ENCODE measurements at regions not wholly inside any gene's neighbourhood (a gene's known extent, or its start where the extent isn't known, plus 50 kb on each side); places are given as distances from the start of the nearest gene placed in this dataset.

DNA sequence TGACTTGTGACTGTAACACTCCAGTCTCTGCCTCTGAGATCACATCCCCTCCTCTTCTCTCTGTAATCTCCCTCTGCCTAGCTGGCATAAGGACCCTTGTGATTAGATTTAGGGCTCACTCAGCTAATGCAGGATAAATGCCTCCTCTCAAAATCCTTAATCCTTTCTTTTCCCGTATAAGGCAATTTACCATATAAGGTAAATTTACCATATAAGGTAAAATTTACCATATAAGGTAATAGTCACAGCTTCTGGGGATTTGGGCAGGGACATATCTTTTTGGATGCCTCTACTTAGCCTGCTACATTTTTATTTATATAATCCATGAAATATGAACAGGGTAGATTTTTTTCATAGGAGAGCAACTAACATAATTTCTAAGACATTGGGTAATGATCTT lies 318.0 kb upstream of the PUM3 start:
- DNase-seq (ENCODE audit: low spot score) (no peak), ATAC-seq (no peak)
- Mint-ChIP-seq H3K36me3 (peaks cover 4% of the 10 kb centered on the region), H3K4me3 (no peak overlapping the region), H3K27me3 (ENCODE audit: low read depth) (no peaks in the 10 kb centered on the region), H3K9me3 (peaks cover 15% of the 10 kb centered on the region), H3K27ac (no peak overlapping the region), H3K4me1 (no peaks in the 10 kb centered on the region; the same call in 1 of the 2 replicates)
- CTCF ChIA-PET: interaction anchor here (0.6 to 1.3 kb wide), 5 partner anchors 25 to 670 kb away, joined by 3 to 4 read pairs (median 3); no protein-coding TSS in a partner anchor
- POLR2A ChIA-PET: interaction anchor here (0.6 kb wide), 1 partner anchor 130 kb away, joined by 3 read pairs; no protein-coding TSS in a partner anchor
- TF ChIP-seq ELF4 (CRISPR knock-in tag; IDR thresholded peaks at IDR 0.05; ENCODE audit: low read depth) (no peak), SMAD4 (CRISPR knock-in tag; IDR thresholded peaks at IDR 0.05) (no peak), TP53 (CRISPR knock-in tag; IDR thresholded peaks at IDR 0.05) (no peak)
- TF ChIP-seq, protein P1, sequence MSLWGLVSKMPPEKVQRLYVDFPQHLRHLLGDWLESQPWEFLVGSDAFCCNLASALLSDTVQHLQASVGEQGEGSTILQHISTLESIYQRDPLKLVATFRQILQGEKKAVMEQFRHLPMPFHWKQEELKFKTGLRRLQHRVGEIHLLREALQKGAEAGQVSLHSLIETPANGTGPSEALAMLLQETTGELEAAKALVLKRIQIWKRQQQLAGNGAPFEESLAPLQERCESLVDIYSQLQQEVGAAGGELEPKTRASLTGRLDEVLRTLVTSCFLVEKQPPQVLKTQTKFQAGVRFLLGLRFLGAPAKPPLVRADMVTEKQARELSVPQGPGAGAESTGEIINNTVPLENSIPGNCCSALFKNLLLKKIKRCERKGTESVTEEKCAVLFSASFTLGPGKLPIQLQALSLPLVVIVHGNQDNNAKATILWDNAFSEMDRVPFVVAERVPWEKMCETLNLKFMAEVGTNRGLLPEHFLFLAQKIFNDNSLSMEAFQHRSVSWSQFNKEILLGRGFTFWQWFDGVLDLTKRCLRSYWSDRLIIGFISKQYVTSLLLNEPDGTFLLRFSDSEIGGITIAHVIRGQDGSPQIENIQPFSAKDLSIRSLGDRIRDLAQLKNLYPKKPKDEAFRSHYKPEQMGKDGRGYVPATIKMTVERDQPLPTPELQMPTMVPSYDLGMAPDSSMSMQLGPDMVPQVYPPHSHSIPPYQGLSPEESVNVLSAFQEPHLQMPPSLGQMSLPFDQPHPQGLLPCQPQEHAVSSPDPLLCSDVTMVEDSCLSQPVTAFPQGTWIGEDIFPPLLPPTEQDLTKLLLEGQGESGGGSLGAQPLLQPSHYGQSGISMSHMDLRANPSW (CRISPR knock-in tag; conservative IDR thresholded peaks at IDR 0.05; ENCODE audit: low read depth): no peak

DNA sequence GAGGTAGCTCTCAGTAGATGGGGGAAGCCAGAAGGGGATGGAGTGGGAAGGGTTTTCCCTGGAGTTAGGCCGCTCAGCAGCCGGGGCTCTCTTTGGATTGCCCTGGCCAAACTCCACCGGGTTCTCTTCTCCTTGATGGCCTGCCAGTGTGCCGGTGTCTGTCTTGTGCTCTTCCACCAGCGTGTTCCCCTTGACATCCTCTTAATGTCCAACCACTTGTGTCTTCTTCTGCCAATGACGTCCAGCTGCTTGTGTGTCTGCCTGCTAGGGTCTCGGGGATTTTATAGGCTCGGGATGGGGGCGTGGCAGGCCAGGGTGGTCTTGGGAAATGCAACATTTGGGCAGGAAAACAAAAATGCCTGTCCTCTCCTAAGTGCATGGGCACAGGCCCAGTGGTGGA lies 313.1 kb upstream of the PUM3 start:
- no peak overlapping the region for H3K27ac Mint-ChIP-seq
- TF ChIP-seq, protein P2, sequence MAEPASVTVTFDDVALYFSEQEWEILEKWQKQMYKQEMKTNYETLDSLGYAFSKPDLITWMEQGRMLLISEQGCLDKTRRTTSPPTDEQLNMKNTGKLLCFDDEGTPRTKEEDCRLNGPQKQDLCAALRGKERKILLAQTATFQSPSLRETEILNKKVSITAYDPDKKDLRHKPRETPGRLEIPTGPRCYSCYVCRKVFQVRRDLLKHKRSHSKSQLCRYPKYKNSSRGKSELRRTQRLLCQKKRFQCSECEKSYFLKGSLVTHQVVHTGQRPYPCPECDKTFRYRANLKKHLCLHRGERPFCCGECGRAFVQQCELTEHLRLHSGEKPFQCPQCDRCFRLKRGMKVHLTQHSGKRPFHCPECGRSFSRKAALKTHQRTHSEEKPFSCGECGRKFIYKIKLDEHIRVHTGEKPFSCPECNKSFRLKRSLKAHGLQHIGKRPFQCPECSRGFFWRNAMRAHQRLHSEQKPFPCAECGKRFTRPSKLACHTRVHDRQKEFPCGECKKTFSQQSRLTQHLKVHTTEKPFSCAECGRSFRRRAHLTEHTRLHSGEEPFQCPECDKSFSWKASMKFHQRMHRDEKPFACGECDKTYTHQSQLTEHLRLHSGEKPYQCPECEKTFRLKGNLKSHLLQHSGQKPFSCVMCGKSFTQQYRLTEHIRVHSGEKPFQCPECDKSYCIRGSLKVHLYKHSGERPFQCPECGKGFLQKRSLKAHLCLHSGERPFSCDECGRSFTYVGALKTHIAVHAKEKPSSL (CRISPR knock-in tag; conservative IDR thresholded peaks at IDR 0.05): no peak
- TF ChIP-seq, protein P3, sequence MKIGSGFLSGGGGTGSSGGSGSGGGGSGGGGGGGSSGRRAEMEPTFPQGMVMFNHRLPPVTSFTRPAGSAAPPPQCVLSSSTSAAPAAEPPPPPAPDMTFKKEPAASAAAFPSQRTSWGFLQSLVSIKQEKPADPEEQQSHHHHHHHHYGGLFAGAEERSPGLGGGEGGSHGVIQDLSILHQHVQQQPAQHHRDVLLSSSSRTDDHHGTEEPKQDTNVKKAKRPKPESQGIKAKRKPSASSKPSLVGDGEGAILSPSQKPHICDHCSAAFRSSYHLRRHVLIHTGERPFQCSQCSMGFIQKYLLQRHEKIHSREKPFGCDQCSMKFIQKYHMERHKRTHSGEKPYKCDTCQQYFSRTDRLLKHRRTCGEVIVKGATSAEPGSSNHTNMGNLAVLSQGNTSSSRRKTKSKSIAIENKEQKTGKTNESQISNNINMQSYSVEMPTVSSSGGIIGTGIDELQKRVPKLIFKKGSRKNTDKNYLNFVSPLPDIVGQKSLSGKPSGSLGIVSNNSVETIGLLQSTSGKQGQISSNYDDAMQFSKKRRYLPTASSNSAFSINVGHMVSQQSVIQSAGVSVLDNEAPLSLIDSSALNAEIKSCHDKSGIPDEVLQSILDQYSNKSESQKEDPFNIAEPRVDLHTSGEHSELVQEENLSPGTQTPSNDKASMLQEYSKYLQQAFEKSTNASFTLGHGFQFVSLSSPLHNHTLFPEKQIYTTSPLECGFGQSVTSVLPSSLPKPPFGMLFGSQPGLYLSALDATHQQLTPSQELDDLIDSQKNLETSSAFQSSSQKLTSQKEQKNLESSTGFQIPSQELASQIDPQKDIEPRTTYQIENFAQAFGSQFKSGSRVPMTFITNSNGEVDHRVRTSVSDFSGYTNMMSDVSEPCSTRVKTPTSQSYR (CRISPR knock-in tag; IDR thresholded peaks at IDR 0.05): no peak
- no peak for TF ChIP-seq MYBL2 (CRISPR knock-in tag; IDR thresholded peaks at IDR 0.05)
- no peak for ATAC-seq
- CTCF ChIA-PET: interaction anchor here (0.6 kb wide), 1 partner anchor 297 kb away, joined by 3 read pairs; no protein-coding TSS in a partner anchor
- POLR2A ChIA-PET: no interaction called here
- no peaks in the 10 kb centered on the region for H3K27me3 Mint-ChIP-seq (ENCODE audit: low read depth)
- H3K36me3 Mint-ChIP-seq: peaks cover 3% of the 10 kb centered on the region
- peaks cover 9% of the 10 kb centered on the region for H3K9me3 Mint-ChIP-seq
- DNase-seq (ENCODE audit: low spot score): no peak
- peaks cover 7% of the 10 kb centered on the region for H3K4me1 Mint-ChIP-seq
- no peak overlapping the region for H3K4me3 Mint-ChIP-seq

DNA sequence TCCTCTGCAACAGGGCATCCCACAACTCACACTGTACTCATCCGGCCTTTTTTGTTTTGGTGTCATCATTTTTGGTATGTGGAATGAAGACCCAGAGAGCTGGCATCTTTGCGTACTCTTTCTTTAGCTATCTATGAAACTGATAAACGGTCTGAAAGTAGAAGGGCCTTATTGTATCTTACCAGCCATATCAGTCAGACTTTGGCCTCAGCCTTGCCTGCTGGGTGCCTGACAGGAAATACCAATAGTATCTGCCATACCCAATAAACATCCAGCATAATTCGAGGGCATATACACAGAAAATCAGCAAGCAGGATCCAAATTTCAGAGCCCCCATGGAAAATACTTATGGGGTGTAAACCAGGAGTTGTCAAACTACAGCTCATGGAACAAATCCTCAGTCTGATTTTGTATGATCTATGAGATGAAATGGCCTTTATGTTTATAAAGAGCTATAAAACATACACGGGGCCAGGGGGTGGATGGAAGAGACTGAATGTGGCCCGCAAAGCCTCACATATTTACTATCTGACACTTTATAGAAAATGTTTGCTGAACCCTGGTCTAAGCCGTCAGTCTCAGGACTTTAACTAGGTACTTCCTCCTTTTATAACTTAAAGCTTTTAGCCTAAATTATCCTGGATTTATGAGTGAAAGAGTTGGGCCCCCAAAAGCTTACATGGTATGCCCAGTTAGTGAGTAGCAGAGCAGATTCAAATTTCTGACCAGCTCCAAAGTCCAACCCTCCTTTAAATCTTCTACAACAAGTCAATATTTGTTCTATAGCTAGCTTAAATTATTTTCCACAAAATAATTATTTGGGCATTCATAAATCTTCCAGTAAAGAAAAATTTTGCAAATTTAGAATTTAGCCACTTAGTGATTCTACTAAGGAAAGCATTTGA lies 308.0 kb upstream of the PUM3 start:
- Mint-ChIP-seq H3K27ac (no peak overlapping the region), H3K36me3 (no peaks in the 10 kb centered on the region), H3K4me3 (no peak overlapping the region), H3K9me3 (no peaks in the 10 kb centered on the region), H3K4me1 (peaks cover 7% of the 10 kb centered on the region), H3K27me3 (ENCODE audit: low read depth) (no peaks in the 10 kb centered on the region; the same call in 1 of the 2 replicates)
- ChIA-PET POLR2A (interaction anchor here (0.6 kb wide), 1 partner anchor 401 kb away, joined by 3 read pairs; no protein-coding TSS in a partner anchor), CTCF (interaction anchor here (1.8 kb wide), 1 partner anchor 30 kb away, joined by 5 read pairs; no protein-coding TSS in a partner anchor)
- TF ChIP-seq CREB1 (CRISPR knock-in tag; IDR thresholded peaks at IDR 0.05): no peak
- TF ChIP-seq, protein P3 (CRISPR knock-in tag; IDR thresholded peaks at IDR 0.05): no peak
- TF ChIP-seq, protein P4, sequence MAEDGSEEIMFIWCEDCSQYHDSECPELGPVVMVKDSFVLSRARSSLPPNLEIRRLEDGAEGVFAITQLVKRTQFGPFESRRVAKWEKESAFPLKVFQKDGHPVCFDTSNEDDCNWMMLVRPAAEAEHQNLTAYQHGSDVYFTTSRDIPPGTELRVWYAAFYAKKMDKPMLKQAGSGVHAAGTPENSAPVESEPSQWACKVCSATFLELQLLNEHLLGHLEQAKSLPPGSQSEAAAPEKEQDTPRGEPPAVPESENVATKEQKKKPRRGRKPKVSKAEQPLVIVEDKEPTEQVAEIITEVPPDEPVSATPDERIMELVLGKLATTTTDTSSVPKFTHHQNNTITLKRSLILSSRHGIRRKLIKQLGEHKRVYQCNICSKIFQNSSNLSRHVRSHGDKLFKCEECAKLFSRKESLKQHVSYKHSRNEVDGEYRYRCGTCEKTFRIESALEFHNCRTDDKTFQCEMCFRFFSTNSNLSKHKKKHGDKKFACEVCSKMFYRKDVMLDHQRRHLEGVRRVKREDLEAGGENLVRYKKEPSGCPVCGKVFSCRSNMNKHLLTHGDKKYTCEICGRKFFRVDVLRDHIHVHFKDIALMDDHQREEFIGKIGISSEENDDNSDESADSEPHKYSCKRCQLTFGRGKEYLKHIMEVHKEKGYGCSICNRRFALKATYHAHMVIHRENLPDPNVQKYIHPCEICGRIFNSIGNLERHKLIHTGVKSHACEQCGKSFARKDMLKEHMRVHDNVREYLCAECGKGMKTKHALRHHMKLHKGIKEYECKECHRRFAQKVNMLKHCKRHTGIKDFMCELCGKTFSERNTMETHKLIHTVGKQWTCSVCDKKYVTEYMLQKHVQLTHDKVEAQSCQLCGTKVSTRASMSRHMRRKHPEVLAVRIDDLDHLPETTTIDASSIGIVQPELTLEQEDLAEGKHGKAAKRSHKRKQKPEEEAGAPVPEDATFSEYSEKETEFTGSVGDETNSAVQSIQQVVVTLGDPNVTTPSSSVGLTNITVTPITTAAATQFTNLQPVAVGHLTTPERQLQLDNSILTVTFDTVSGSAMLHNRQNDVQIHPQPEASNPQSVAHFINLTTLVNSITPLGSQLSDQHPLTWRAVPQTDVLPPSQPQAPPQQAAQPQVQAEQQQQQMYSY (CRISPR knock-in tag; IDR thresholded peaks at IDR 0.05): no peak
- ATAC-seq (no peak), DNase-seq (ENCODE audit: low spot score) (no peak)

Data from WTC11 (cell line).